GM18498 (cell line): ENCODE measurements at regions not wholly inside any gene's neighbourhood (a gene's known extent, or its start where the extent isn't known, plus 50 kb on each side); places are given as distances from the start of the nearest gene placed in this dataset.
A peak's percentile ranks its signal among the peaks of the same experiment; 100 is the strongest.
"Not testable (repeated sequence)": the region's sequence is repeated elsewhere in the genome, so short reads cannot be mapped to it uniquely, and the experiment has no call there.

Experiments used
- ATAC-seq: cut with Tn5 transposase; IDR thresholded peaks from one replicate; pipeline ENCODE4 v1.9.1; 2021; ENCODE audit warnings: mild to moderate bottlenecking, moderate library complexity; ENCODE audit not compliant: unreplicated experiment

- no peak for ATAC-seq
Observed at GRCh38 chr2:173544641-173545363, 190.1 kb downstream of the CDCA7 start.

- no peak for ATAC-seq
Observed at GRCh38 chr2:173545364-173545763, 190.7 kb downstream of the CDCA7 start.

DNA sequence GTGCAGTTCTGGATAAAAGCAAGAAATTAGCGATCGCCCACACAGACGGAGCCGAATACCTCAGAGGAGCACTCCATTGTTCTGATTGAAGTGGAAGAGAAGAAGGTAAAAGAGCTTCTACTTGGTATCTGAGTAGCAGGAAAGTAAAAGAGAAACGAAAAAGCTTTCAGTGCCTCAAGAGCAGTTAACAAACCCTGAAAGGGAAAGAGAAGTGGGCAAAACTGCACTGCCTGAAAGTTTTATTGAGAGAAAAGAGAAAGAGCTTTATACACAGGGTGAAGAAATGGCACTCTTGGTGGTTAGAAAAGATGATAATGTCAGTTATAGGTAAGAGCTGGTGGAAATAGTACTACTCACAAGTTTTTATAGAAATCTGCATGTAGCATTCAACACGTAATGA is 192.8 kb downstream of the CDCA7 start:
- ATAC-seq = no peak

GRCh38 chr2:173550143-173550542 is 195.5 kb downstream of the CDCA7 start:
- ATAC-seq = no peak

DNA sequence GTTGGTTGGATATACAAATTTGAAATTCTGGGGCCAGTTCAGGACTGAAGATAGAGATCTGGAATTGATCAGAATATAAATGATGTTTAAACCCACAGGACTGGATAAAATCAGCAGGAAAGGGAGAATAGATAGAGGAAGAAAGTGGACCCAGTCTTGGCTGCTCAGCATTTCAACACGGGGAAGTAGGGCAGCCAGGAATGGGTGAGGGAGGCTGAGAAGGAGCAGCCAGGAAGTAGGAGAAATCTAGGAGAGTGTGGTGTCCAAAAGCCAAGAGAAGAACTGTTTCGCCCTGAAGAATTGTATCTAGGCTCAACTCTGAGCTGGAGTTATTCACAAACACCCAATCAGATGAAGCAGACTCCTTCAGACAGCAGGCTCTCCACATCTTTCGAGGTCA is 197.9 kb downstream of the CDCA7 start:
- no peak for ATAC-seq

GRCh38 chr2:173553593-173553992 is 198.9 kb downstream of the CDCA7 start:
- ATAC-seq = no peak

- no peak for ATAC-seq
Observed at GRCh38 chr2:173555833-173556232, 201.2 kb downstream of the CDCA7 start.

DNA sequence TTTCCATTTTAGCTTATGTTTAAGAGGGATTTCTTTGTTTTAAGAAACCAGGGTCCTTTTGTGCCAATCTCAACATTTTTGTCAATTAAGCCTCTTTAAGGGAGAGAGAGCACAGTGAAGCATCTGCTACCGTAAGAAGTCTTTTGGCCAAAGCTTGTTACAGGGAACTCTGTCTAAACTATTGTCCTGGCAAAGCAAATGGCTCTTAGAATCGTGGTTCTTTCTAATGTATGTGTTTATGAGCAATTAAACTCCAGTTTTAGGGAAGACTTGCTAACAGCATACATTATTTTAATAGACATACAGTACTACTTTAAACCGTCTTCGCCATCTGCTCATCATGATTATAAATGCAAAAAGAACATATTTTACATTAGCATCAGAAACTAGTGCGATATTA is 202.1 kb downstream of the CDCA7 start:
- ATAC-seq = no peak

DNA sequence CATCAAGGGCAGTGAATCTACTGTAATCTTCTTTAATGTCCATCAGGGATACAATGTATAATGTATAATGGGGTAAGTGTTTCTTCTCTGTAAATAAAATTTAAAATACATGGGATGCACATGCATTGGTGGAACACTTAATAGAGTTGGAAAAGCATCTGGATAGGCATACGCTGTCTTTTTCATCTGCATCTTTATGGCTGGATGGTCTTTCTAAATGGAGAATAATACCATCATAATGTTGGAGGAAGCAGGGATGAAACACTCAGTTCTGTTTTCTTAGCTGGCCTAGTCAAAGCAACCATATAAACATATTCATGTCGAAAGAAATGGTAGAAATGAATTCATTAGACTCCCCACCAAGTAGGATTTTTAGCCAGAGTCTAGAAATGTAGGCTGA is 202.8 kb downstream of the CDCA7 start:
- ATAC-seq = no peak

DNA sequence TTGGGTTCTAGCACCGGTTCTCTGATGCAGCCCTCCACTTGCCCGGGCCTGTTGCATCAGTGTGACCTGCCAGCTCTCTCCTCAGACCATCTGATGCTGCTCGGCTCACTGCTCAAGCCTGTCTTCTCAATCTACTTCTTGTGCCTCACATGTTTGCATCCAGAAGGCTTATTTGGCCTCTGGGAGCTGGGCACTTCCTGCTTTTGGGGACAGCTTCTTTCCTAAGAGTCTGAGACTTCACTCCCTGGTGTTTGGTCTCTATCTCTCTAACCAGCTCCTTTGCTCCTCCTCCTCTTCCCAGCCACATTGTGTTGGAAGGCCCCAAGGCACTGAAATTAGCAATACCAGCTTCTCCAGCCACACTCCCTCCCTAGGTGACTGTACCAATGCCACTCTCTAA is 212.8 kb downstream of the CDCA7 start:
- no peak for ATAC-seq

- ATAC-seq = no peak
Observed at GRCh38 chr2:173568054-173568453, 213.4 kb downstream of the CDCA7 start.

- ATAC-seq = no peak
Observed at GRCh38 chr2:173571021-173571821, 216.5 kb downstream of the CDCA7 start.

- no peak for ATAC-seq
Observed at GRCh38 chr2:173571887-173572680, 217.4 kb downstream of the CDCA7 start.

DNA sequence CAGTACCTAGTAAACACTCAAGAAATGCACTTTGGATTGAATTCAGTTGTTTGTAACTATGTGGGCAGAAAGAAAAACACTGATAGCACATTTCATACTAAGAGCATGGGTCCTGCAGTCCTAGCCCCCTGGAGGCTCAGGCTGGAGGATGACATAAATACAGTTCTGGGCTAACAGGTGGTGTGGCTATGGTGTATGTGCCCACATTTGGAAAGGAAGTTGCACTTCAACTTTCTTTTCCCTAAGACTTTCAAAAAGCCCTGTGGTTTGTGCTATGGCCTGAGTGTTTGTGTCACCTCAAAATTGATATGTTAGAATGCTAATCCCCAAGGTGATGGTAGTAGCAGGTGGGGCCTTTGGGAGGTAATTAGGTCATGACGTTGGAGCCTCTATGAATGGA is 218.2 kb downstream of the CDCA7 start:
- ATAC-seq = peak; percentile 40

DNA sequence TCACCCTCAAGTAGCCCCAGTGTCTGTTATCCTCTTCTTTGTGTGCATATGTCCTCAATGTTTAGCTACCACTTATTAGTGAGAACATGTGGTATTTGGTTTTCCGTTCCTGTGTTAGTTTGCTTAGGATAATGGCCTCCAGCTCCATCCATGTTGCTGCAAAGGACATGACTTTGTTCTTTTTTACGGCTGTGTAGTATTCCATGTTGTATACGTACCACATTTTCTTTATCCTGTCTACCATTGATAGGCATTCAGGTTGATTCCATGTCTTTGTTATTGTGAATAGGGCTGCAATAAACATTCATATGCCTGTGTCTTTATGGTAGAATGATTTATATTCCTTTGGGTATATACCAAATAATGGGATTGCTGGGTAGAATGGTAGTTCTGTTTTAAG is 219.1 kb downstream of the CDCA7 start:
- not testable (repeated sequence) for ATAC-seq

GRCh38 chr2:173574324-173575112 is 219.8 kb downstream of the CDCA7 start:
- ATAC-seq = no peak

- no peak for ATAC-seq
Observed at GRCh38 chr2:173578404-173579107, 223.9 kb downstream of the CDCA7 start.

GRCh38 chr2:173580351-173580750 is 225.7 kb downstream of the CDCA7 start:
- no peak for ATAC-seq

GRCh38 chr2:173580956-173581355 is 226.3 kb downstream of the CDCA7 start:
- ATAC-seq = no peak

DNA sequence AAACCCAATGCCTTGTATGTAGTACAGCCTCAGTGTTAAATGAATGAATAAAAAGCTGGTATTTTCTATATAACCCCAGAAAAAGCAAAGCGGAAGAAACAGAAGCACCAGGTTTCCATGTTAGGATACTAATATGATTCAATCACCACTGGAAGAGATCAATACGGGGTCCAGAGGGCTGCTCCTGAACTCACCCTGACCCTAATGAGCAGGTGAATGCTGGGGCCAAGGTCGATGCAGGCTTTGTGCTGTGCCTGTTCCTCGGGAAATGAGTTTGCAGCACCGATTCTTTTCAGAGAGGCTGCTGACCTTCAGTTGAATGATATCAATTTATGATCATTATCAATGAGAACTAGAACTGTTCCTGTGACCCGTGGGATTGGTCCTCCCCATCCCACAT is 228.5 kb downstream of the CDCA7 start:
- ATAC-seq = no peak
